GM12891 (cell line): ENCODE measurements at regions not wholly inside any gene's neighbourhood (a gene's known extent, or its start where the extent isn't known, plus 50 kb on each side); places are given as distances from the start of the nearest gene placed in this dataset.

Source experiments
- POLR2A ChIP-seq: IDR thresholded peaks from 2 replicates; pipeline ENCODE4 v1.6.1; 2011; ENCODE audit warnings: low read depth, low read length, control low read depth
- POLR2AphosphoS5 ChIP-seq: IDR thresholded peaks from 2 replicates; pipeline ENCODE4 v1.6.1; 2011; ENCODE audit warnings: low read depth, low read length, control low read depth
- TAF1 ChIP-seq: IDR thresholded peaks from 2 replicates; pipeline ENCODE4 v1.6.1; 2011; ENCODE audit warnings: low read depth, low read length, control low read depth

DNA sequence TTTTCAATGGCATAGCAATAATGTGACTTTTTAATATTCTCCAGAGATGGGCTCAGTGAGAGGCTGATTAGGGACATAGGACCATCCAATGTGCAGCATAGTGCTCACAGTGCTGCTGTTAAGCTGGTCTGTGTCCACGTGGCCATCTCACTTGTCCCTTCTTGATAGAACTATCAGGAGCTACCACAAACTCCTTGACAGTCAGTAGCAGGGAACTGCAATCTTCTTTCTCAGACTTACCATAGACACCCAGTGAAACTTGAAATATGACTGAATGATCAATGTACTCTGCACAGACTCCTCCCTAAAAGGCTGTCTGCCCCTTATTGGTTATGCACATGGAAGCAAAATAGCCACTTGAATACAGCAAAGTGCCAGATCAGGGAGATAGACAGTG lies 64.5 kb upstream of the WARS2 start:
- TF ChIP-seq TAF1 (no peak), POLR2A (no peak), POLR2AphosphoS5 (no peak)
